Left ventricle myocardium inferior (tissue), 1 donor: ENCODE measurements at regions not wholly inside any gene's neighbourhood (a gene's known extent, or its start where the extent isn't known, plus 50 kb on each side); places are given as distances from the start of the nearest gene placed in this dataset.
"Not testable (repeated sequence)": the region's sequence is repeated elsewhere in the genome, so short reads cannot be mapped to it uniquely, and the experiment has no call there.

ENCODE experiments used
- DNase-seq: peaks from one replicate; pipeline ENCODE4 v3.0.0-alpha.2; 2020
- H3K27ac ChIP-seq: fragments of 200-600 bp; replicated peaks from 2 replicates; pipeline ENCODE4 v1.8.0; 2021
- H3K27me3 ChIP-seq: fragments of 200-600 bp; 2 replicates; pipeline ENCODE4 v1.8.0; 2021; ENCODE audit warnings: low read depth
- H3K36me3 ChIP-seq: fragments of 200-600 bp; 2 replicates; pipeline ENCODE4 v1.8.0; 2021
- H3K4me1 ChIP-seq: fragments of 200-600 bp; 2 replicates; pipeline ENCODE4 v1.8.0; 2021
- H3K4me3 ChIP-seq: fragments of 200-600 bp; 2 replicates; pipeline ENCODE4 v1.8.0; 2021; ENCODE audit warnings: mild to moderate bottlenecking, moderate library complexity
- H3K9me3 ChIP-seq: fragments of 200-600 bp; replicated peaks from 2 replicates; pipeline ENCODE4 v1.8.0; 2021
- CTCF ChIP-seq: fragments of 200-600 bp; IDR thresholded peaks from 2 replicates; pipeline ENCODE4 v1.8.0; 2021; ENCODE audit warnings: antibody characterized with exemption, mild to moderate bottlenecking, borderline replicate concordance
- intact Hi-C: fragments of 100-400 bp; cut with micrococcal nuclease; formaldehyde crosslinking; loops from one replicate; pipeline ENCODE4 v1.11.0; 2022
- donor health status: DM: no; HTN: yes; CAD: no; lungs with severe emphysema.

- H3K4me1 ChIP-seq, intact Hi-C loops, H3K27ac ChIP-seq, H3K4me3 ChIP-seq, H3K27me3 ChIP-seq, H3K36me3 ChIP-seq, H3K9me3 ChIP-seq: not testable (repeated sequence)
- DNase-seq = peak; percentile 24
- peak; percentile 50 for TF ChIP-seq CTCF
Observed at GRCh38 chr16:33009468-33009867, 184.6 kb upstream of the TP53TG3C start.

GRCh38 chr16:33027121-33027520 lies 166.9 kb upstream of the TP53TG3C start:
- DNase-seq, H3K36me3 ChIP-seq, H3K9me3 ChIP-seq, H3K4me1 ChIP-seq, H3K4me3 ChIP-seq, intact Hi-C loops, H3K27ac ChIP-seq: not testable (repeated sequence)
- H3K27me3 ChIP-seq = peaks cover 24% of the 10 kb centered on the region

GRCh38 chr16:33027941-33028340 lies 166.1 kb upstream of the TP53TG3C start:
- H3K4me1 ChIP-seq, H3K36me3 ChIP-seq, intact Hi-C loops, H3K9me3 ChIP-seq, H3K4me3 ChIP-seq, H3K27ac ChIP-seq, DNase-seq: not testable (repeated sequence)
- peaks cover 24% of the 10 kb centered on the region for H3K27me3 ChIP-seq

- intact Hi-C loops, H3K4me3 ChIP-seq, DNase-seq: not testable (repeated sequence)
Observed at GRCh38 chr16:33028707-33029390, 165.2 kb upstream of the TP53TG3C start.

GRCh38 chr16:33048849-33049248 lies 145.2 kb upstream of the TP53TG3C start:
- DNase-seq, H3K9me3 ChIP-seq, H3K4me1 ChIP-seq, H3K27me3 ChIP-seq, H3K36me3 ChIP-seq, H3K27ac ChIP-seq, H3K4me3 ChIP-seq, intact Hi-C loops: not testable (repeated sequence)

More at GRCh38 chr16:33028707-33029390, 165.2 kb upstream of the TP53TG3C start:
- H3K9me3 ChIP-seq, H3K36me3 ChIP-seq, H3K4me1 ChIP-seq, H3K27ac ChIP-seq: not testable (repeated sequence)
- peaks cover 24% of the 10 kb centered on the region for H3K27me3 ChIP-seq

- Histone ChIP-seq H3K27me3 (peaks cover 10% of the 10 kb centered on the region), H3K27ac (no peak overlapping the region), H3K4me1 (no peaks in the 10 kb centered on the region), H3K9me3 (peaks cover 3% of the 10 kb centered on the region), H3K4me3 (no peak overlapping the region), H3K36me3 (no peaks in the 10 kb centered on the region)
- no peak for TF ChIP-seq CTCF
- no peak for DNase-seq
- intact Hi-C loops = no loop called here
Observed at GRCh38 chr16:33059206-33059605, 134.8 kb upstream of the TP53TG3C start.

GRCh38 chr16:33059654-33060421 lies 134.2 kb upstream of the TP53TG3C start:
- H3K4me3 ChIP-seq, DNase-seq, H3K4me1 ChIP-seq, H3K36me3 ChIP-seq, H3K9me3 ChIP-seq, intact Hi-C loops, H3K27ac ChIP-seq: not testable (repeated sequence)
- H3K27me3 ChIP-seq = peaks cover 10% of the 10 kb centered on the region

- peaks cover 10% of the 10 kb centered on the region for H3K27me3 ChIP-seq
- intact Hi-C loops, H3K36me3 ChIP-seq, H3K4me3 ChIP-seq, DNase-seq, H3K9me3 ChIP-seq, H3K4me1 ChIP-seq, H3K27ac ChIP-seq: not testable (repeated sequence)
Observed at GRCh38 chr16:33062763-33063162, 131.3 kb upstream of the TP53TG3C start.

- intact Hi-C loops, H3K4me3 ChIP-seq, H3K4me1 ChIP-seq, H3K36me3 ChIP-seq, H3K9me3 ChIP-seq, H3K27ac ChIP-seq, DNase-seq: not testable (repeated sequence)
- peaks cover 10% of the 10 kb centered on the region for H3K27me3 ChIP-seq
Observed at GRCh38 chr16:33063365-33064170, 130.5 kb upstream of the TP53TG3C start.

GRCh38 chr16:33064454-33065073 lies 129.5 kb upstream of the TP53TG3C start:
- H3K27me3 ChIP-seq, H3K4me1 ChIP-seq, intact Hi-C loops, H3K36me3 ChIP-seq, H3K4me3 ChIP-seq, H3K9me3 ChIP-seq, DNase-seq, H3K27ac ChIP-seq: not testable (repeated sequence)
